ENCODE measurements at regions not wholly inside any gene's neighbourhood (a gene's known extent, or its start where the extent isn't known, plus 50 kb on each side); places are given as distances from the start of the nearest gene placed in this dataset.

DNA sequence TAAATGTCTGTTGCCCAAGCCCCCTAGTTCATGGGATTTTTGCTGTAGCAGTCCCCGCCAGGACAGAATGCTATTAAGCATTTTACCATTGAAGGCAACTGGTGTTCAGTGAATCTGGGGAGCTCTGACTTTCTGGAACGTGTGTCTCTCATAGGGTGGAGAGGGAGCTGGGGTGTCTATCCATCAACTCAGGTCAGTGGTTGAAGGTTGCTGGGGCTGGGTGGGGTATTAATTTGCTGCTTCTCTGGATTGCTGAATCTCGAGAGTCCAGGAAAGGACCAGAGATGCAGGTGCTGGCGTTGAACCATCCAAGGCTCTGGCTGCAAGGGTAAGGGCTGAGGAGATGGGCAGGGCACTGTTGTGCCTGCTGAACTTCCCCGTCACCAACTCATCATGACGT is 66.8 kb upstream of the NCK2 start:
- no peak overlapping the region for H2AFZ ChIP-seq
- H3K4me1 ChIP-seq, result no peaks in the 10 kb centered on the region
- H3K27me3 ChIP-seq (ENCODE audit: control insufficient read depth, insufficient read depth, low read length), result no peaks in the 10 kb centered on the region
- TF ChIP-seq CTCF (IDR thresholded peaks at IDR 0.05), result no peak
- no peaks in the 10 kb centered on the region for H3K79me2 ChIP-seq
- no peaks in the 10 kb centered on the region for H3K36me3 ChIP-seq (ENCODE audit: control insufficient read depth, insufficient read depth, low read length)
- H3K9ac ChIP-seq, result no peak overlapping the region
- no peak overlapping the region for H3K4me3 ChIP-seq (ENCODE audit: low read depth, low read length)
- H3K27ac ChIP-seq, result no peak overlapping the region
- H3K9me3 ChIP-seq (ENCODE audit: control insufficient read depth, low read length), result no peaks in the 10 kb centered on the region
- no peak overlapping the region for H3K4me2 ChIP-seq (ENCODE audit: low read length)

- Histone ChIP-seq H2AFZ (no peak overlapping the region), H3K79me2 (no peaks in the 10 kb centered on the region), H3K9me3 (ENCODE audit: control insufficient read depth, low read length) (no peaks in the 10 kb centered on the region), H3K27ac (no peak overlapping the region), H3K4me1 (no peaks in the 10 kb centered on the region), H3K9ac (no peak overlapping the region), H3K27me3 (ENCODE audit: control insufficient read depth, insufficient read depth, low read length) (no peaks in the 10 kb centered on the region), H3K4me2 (ENCODE audit: low read length) (no peak overlapping the region), H3K4me3 (ENCODE audit: low read depth, low read length) (no peak overlapping the region), H3K36me3 (ENCODE audit: control insufficient read depth, insufficient read depth, low read length) (no peaks in the 10 kb centered on the region)
- TF ChIP-seq CTCF (IDR thresholded peaks at IDR 0.05), result no peak
Measured at GRCh38 chr2:105675841-105676240, 68.9 kb upstream of the NCK2 start.

DNA sequence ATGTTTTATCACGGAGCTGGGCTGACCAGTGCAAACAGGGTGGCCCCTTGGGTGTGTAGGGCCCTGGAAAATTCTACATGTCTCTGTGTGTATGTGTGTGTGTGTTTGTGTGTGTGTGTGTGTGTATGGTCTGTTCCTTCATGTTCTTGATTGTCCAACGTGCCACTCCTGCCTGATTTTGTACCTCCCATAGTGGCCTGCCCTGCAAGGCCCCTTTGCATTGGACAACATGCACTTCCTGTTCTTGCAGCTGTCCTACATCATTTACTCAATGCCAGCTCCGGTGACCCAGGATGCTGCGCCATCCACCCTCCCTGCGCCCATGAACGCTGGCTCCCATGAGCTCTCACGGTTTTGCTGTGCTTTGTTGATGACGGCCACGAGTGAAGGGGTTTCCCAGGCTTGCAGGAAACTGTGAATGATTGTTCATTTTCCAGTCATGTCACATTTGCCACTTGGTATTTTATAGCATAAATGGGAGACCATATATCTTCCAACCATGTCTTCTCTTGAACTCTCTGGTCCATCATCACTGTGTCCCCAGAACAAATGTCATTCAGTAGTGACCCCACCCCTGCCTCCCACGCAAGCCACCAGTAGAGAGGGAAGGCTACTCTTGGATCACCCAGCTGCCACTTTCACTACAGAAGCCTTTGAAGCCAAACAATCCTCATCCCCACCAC is 69.7 kb upstream of the NCK2 start:
- Histone ChIP-seq H3K79me2 (no peaks in the 10 kb centered on the region), H3K9ac (no peak overlapping the region), H3K27me3 (ENCODE audit: control insufficient read depth, insufficient read depth, low read length) (no peaks in the 10 kb centered on the region), H3K4me1 (no peaks in the 10 kb centered on the region), H2AFZ (no peak overlapping the region), H3K36me3 (ENCODE audit: control insufficient read depth, insufficient read depth, low read length) (no peaks in the 10 kb centered on the region), H3K9me3 (ENCODE audit: control insufficient read depth, low read length) (no peaks in the 10 kb centered on the region), H3K27ac (no peak overlapping the region), H3K4me2 (ENCODE audit: low read length) (no peak overlapping the region), H3K4me3 (ENCODE audit: low read depth, low read length) (no peak overlapping the region)
- no peak for TF ChIP-seq CTCF (IDR thresholded peaks at IDR 0.05)

- no peak overlapping the region for H3K4me3 ChIP-seq (ENCODE audit: low read depth, low read length)
- no peak overlapping the region for H2AFZ ChIP-seq
- no peak overlapping the region for H3K27ac ChIP-seq
- H3K27me3 ChIP-seq (ENCODE audit: control insufficient read depth, insufficient read depth, low read length), result no peaks in the 10 kb centered on the region
- H3K36me3 ChIP-seq (ENCODE audit: control insufficient read depth, insufficient read depth, low read length), result no peaks in the 10 kb centered on the region
- H3K9me3 ChIP-seq (ENCODE audit: control insufficient read depth, low read length), result no peaks in the 10 kb centered on the region
- H3K4me2 ChIP-seq (ENCODE audit: low read length), result no peak overlapping the region
- H3K9ac ChIP-seq, result no peak overlapping the region
- no peaks in the 10 kb centered on the region for H3K4me1 ChIP-seq
- H3K79me2 ChIP-seq, result no peaks in the 10 kb centered on the region
- no peak for TF ChIP-seq CTCF (IDR thresholded peaks at IDR 0.05)
Measured at GRCh38 chr2:105674401-105674800, 70.3 kb upstream of the NCK2 start.

DNA sequence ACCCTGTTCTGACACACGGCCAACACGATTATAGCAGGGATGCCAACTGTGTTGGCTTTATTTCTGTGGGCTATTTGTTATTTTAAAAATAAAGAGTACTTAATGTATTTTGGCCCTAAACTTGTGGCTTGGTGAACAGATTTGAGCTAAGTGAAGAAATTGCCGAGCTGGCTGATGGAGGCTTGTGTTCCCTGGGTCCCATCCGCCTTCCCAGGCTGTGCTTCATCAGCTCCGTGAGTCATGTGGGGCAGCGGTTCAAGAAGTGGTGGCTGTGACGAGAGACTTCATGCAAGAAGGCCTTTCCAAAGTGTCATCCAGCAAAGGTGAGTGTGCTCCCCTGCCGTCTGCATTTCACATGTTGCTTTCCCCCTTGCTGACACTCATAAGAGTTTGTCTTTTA is 73.6 kb upstream of the NCK2 start:
- Histone ChIP-seq H3K4me3 (ENCODE audit: low read depth, low read length) (no peak overlapping the region), H3K27ac (no peak overlapping the region), H3K36me3 (ENCODE audit: control insufficient read depth, insufficient read depth, low read length) (no peaks in the 10 kb centered on the region), H3K4me2 (ENCODE audit: low read length) (no peak overlapping the region), H3K4me1 (no peaks in the 10 kb centered on the region), H2AFZ (no peak overlapping the region), H3K9ac (no peak overlapping the region), H3K79me2 (no peaks in the 10 kb centered on the region), H3K27me3 (ENCODE audit: control insufficient read depth, insufficient read depth, low read length) (no peaks in the 10 kb centered on the region), H3K9me3 (ENCODE audit: control insufficient read depth, low read length) (no peaks in the 10 kb centered on the region)
- TF ChIP-seq CTCF (IDR thresholded peaks at IDR 0.05), result no peak
